ENCODE measurements at regions not wholly inside any gene's neighbourhood (a gene's known extent, or its start where the extent isn't known, plus 50 kb on each side); places are given as distances from the start of the nearest gene placed in this dataset.

GRCh38 chr5:5886812-5887486 lies 464.5 kb downstream of the ICE1 start:
- peak; percentile 36 to 85 (median 84) for TF ChIP-seq CTCF (optimal IDR thresholded peaks at IDR 0.05 in 1 of 3, IDR thresholded peaks at IDR 0.05 in 1 of 3, conservative IDR thresholded peaks at IDR 0.05 in 1 of 3; ENCODE audit: extremely low read depth in 1 of 3, insufficient read depth in 2 of 3, low read length in 3 of 3)
- TF ChIP-seq EZH2 (IDR thresholded peaks at IDR 0.05; ENCODE audit: low read length) = no peak

Measured in keratinocyte (primary cell).